IMR-90 (cell line): ENCODE measurements at regions not wholly inside any gene's neighbourhood (a gene's known extent, or its start where the extent isn't known, plus 50 kb on each side); places are given as distances from the start of the nearest gene placed in this dataset.

ENCODE experiments used
- ATAC-seq: fragments of 200-7000 bp; cut with Tn5 transposase; 2 replicates; pipeline ENCODE4 v1.9.1; 2020; ENCODE audit warnings: low read depth, mild to moderate bottlenecking, moderate library complexity
- BruUV-seq: library from RNA; stranded (reverse); fragments of 400-500 nt; replicated peaks from 2 replicates; lab custom pipeline; 2021; lab: Mats Ljungman, UMichigan
- CTCF ChIA-PET: fragments of 300-600 bp; formaldehyde crosslinking; extraction: SDS; loops from one replicate; lab custom pipeline; 2021; ENCODE audit warnings: antibody characterized with exemption; lab: Yijun Ruan, JAX
- POLR2A ChIA-PET: fragments of 300-600 bp; sonication (Branson Sonifier 250); formaldehyde crosslinking; loops from one replicate; lab custom pipeline; 2022; ENCODE audit warnings: antibody characterized with exemption; ENCODE audit not compliant: unreplicated experiment; lab: Charles Lee
- DNase-seq: peaks from one replicate; pipeline ENCODE4 v3.0.0; 2013
- H2AFZ ChIP-seq: replicated peaks from 2 replicates; pipeline ENCODE3; 2013; ENCODE audit warnings: low read length, mild to moderate bottlenecking; ENCODE audit not compliant: poor library complexity
- H2AK5ac ChIP-seq: 2 replicates; pipeline ENCODE4 v1.6.1; 2013; ENCODE audit warnings: low read depth, low read length, inconsistent platforms
- H2AK9ac ChIP-seq: replicated peaks from 2 replicates; pipeline ENCODE3; 2013; ENCODE audit warnings: mild to moderate bottlenecking, low read depth, low read length, moderate library complexity; ENCODE audit not compliant: poor library complexity
- H2BK120ac ChIP-seq: 2 replicates; pipeline ENCODE4 v1.6.1; 2013; ENCODE audit warnings: low read depth, low read length, inconsistent platforms
- H2BK15ac ChIP-seq: 3 replicates; pipeline ENCODE4 v1.6.1; 2013; ENCODE audit warnings: low read depth, low read length, inconsistent platforms
- H2BK20ac ChIP-seq: 2 replicates; pipeline ENCODE4 v1.6.1; 2013; ENCODE audit warnings: low read depth, mild to moderate bottlenecking, inconsistent platforms, low read length, moderate library complexity
- H2BK5ac ChIP-seq: 2 replicates; pipeline ENCODE4 v1.6.1; 2013; ENCODE audit warnings: mild to moderate bottlenecking, low read depth, low read length, inconsistent platforms; ENCODE audit not compliant: poor library complexity, severe bottlenecking
- H3K14ac ChIP-seq: replicated peaks from 2 replicates; pipeline ENCODE4 v1.6.1; 2013; ENCODE audit warnings: low read depth, low read length, inconsistent platforms
- H3K18ac ChIP-seq: 2 replicates; pipeline ENCODE4 v1.6.1; 2013; ENCODE audit warnings: low read depth, low read length, control low read depth
- H3K23ac ChIP-seq: 2 replicates; pipeline ENCODE4 v1.6.1; 2013; ENCODE audit warnings: low read depth, low read length, inconsistent platforms
- H3K27ac ChIP-seq: 2 replicates; pipeline ENCODE4 v1.5.1; 2013; ENCODE audit warnings: mild to moderate bottlenecking, control low read depth, low read length; ENCODE audit not compliant: insufficient read depth
- H3K27me3 ChIP-seq: 2 replicates; pipeline ENCODE4 v1.6.1; 2013; ENCODE audit warnings: low read length; ENCODE audit not compliant: control insufficient read depth, insufficient read depth
- H3K36me3 ChIP-seq: 2 replicates; pipeline ENCODE4 v1.6.1; 2013; ENCODE audit warnings: low read length, mixed read lengths; ENCODE audit not compliant: control insufficient read depth, insufficient read depth
- H3K4ac ChIP-seq: 2 replicates; pipeline ENCODE4 v1.6.1; 2013; ENCODE audit warnings: low read depth, low read length, inconsistent platforms
- H3K4me1 ChIP-seq: 2 replicates; pipeline ENCODE4 v1.6.1; 2013; ENCODE audit warnings: low read length, mixed read lengths; ENCODE audit not compliant: control insufficient read depth, insufficient read depth
- H3K4me2 ChIP-seq: 2 replicates; pipeline ENCODE4 v1.6.1; 2013; ENCODE audit warnings: low read depth, mild to moderate bottlenecking, control low read depth, low read length, moderate library complexity
- H3K4me3 ChIP-seq: 2 replicates; pipeline ENCODE4 v1.5.1; 2013; ENCODE audit warnings: low read depth, mild to moderate bottlenecking, control low read depth, low read length, moderate library complexity; ENCODE audit not compliant: insufficient read depth
- H3K56ac ChIP-seq: 2 replicates; pipeline ENCODE4 v1.6.1; 2013; ENCODE audit warnings: low read length, inconsistent platforms; ENCODE audit not compliant: insufficient read depth; ENCODE audit errors: extremely low read depth
- H3K79me1 ChIP-seq, 2 experiments: 2 replicates each; pipeline ENCODE4 v1.6.1; 2013; ENCODE audit warnings: low read length in 2 of 2, inconsistent platforms in 1 of 2, low read depth in 1 of 2
- H3K9ac ChIP-seq: 2 replicates; pipeline ENCODE4 v1.6.1; 2013; ENCODE audit warnings: low read depth, low read length, control low read depth
- H3K9me1 ChIP-seq: 2 replicates; pipeline ENCODE4 v1.6.1; 2013; ENCODE audit warnings: low read length, inconsistent platforms; ENCODE audit not compliant: insufficient read depth
- H3K9me3 ChIP-seq: 2 replicates; pipeline ENCODE4 v1.6.1; 2013; ENCODE audit warnings: low read length; ENCODE audit not compliant: control insufficient read depth, insufficient read depth
- H4K20me1 ChIP-seq: 2 replicates; pipeline ENCODE4 v1.6.1; 2013; ENCODE audit warnings: low read length, inconsistent platforms; ENCODE audit not compliant: insufficient read depth
- H4K5ac ChIP-seq: 2 replicates; pipeline ENCODE4 v1.6.1; 2013; ENCODE audit warnings: mild to moderate bottlenecking, low read depth, low read length, control low read depth
- H4K8ac ChIP-seq, 2 experiments: 2 replicates each; pipeline ENCODE4 v1.6.1; 2013; ENCODE audit warnings: low read depth in 2 of 2, low read length in 2 of 2, control low read depth in 1 of 2, inconsistent platforms in 1 of 2
- H4K91ac ChIP-seq: 2 replicates; pipeline ENCODE4 v1.6.1; 2013; ENCODE audit warnings: low read depth, low read length, inconsistent platforms; ENCODE audit not compliant: insufficient read depth
- BHLHE40 ChIP-seq: fragments of 150-350 bp; IDR thresholded peaks from 2 replicates; pipeline ENCODE4 v1.6.1; 2016; ENCODE audit warnings: mild to moderate bottlenecking, low read depth, low read length
- CEBPB ChIP-seq: IDR thresholded peaks from 2 replicates; pipeline ENCODE4 v1.6.1; 2012; ENCODE audit warnings: low read depth, low read length, improper control_type of control experiment
- CHD1 ChIP-seq: IDR thresholded peaks from 2 replicates; pipeline ENCODE4 v1.6.1; 2012; ENCODE audit warnings: low read depth, low read length, improper control_type of control experiment
- CTCF ChIP-seq: conservative IDR thresholded peaks from 2 replicates; pipeline ENCODE4 v1.5.1; 2012; ENCODE audit warnings: mild to moderate bottlenecking, low read depth, low read length, improper control_type of control experiment
- ELK1 ChIP-seq: fragments of 150-350 bp; IDR thresholded peaks from 2 replicates; pipeline ENCODE4 v1.6.1; 2016; ENCODE audit warnings: low read depth, mild to moderate bottlenecking, low read length, moderate library complexity, borderline replicate concordance
- FOS ChIP-seq: fragments of 150-350 bp; IDR thresholded peaks from 2 replicates; pipeline ENCODE4 v1.6.1; 2016; ENCODE audit warnings: low read depth, low read length
- MAFK ChIP-seq: IDR thresholded peaks from 2 replicates; pipeline ENCODE4 v1.6.1; 2012; ENCODE audit warnings: low read depth, low read length, improper control_type of control experiment
- MAZ ChIP-seq: IDR thresholded peaks from 2 replicates; pipeline ENCODE4 v1.6.1; 2012; ENCODE audit warnings: low read depth, mild to moderate bottlenecking, low read length, improper control_type of control experiment, moderate library complexity, borderline replicate concordance
- MXI1 ChIP-seq: IDR thresholded peaks from 2 replicates; pipeline ENCODE4 v1.6.1; 2012; ENCODE audit warnings: low read depth, mild to moderate bottlenecking, low read length, moderate library complexity, borderline replicate concordance
- NFE2L2 ChIP-seq: fragments of 150-350 bp; IDR thresholded peaks from 2 replicates; pipeline ENCODE4 v1.6.1; 2016; ENCODE audit warnings: low read depth, mild to moderate bottlenecking, low read length
- POLR2A ChIP-seq: IDR thresholded peaks from 2 replicates; pipeline ENCODE4 v1.6.1; 2012; ENCODE audit warnings: mild to moderate bottlenecking, low read depth, low read length
- RAD21 ChIP-seq: IDR thresholded peaks from 2 replicates; pipeline ENCODE4 v1.6.1; 2012; ENCODE audit warnings: low read length, improper control_type of control experiment
- RCOR1 ChIP-seq: IDR thresholded peaks from 2 replicates; pipeline ENCODE4 v1.6.1; 2012; ENCODE audit warnings: mild to moderate bottlenecking, low read length, improper control_type of control experiment; ENCODE audit not compliant: insufficient replicate concordance
- RFX5 ChIP-seq: IDR thresholded peaks from 2 replicates; pipeline ENCODE4 v1.8.0; 2012; ENCODE audit warnings: low read depth, mild to moderate bottlenecking, low read length, moderate library complexity
- SMC3 ChIP-seq: fragments of 150-350 bp; IDR thresholded peaks from 2 replicates; pipeline ENCODE4 v1.6.1; 2016; ENCODE audit warnings: low read depth, mild to moderate bottlenecking, antibody characterized with exemption, low read length, moderate library complexity
- USF2 ChIP-seq: fragments of 150-350 bp; IDR thresholded peaks from 2 replicates; pipeline ENCODE4 v1.6.1; 2017; ENCODE audit warnings: mild to moderate bottlenecking, antibody characterized with exemption, low read length, low read depth
- WGBS, 2 experiments: methylation state at CpG; one replicate each; pipeline versions ENCODE4 v1.1.5 to v1.1.7; 2013; ENCODE audit warnings: missing lambda C conversion rate in 2 of 2; ENCODE audit not compliant: insufficient read length in 1 of 2; ENCODE audit errors: extremely low coverage in 2 of 2; 5-methylcytosine and 5-hydroxymethylcytosine counted together
- dilution Hi-C: fragments of 300-500 bp; cut with HindIII; formaldehyde crosslinking; loops from one replicate; pipeline ENCODE4 v1.14.3; 2018; ENCODE audit warnings: low sequenced_read_pairs; ENCODE audit not compliant: unreplicated experiment
- in situ Hi-C: fragments of 300-500 bp; cut with MboI; formaldehyde crosslinking; loops from 3 replicates; pipeline ENCODE4 v1.14.3; 2019; ENCODE audit warnings: low sequenced_read_pairs, inconsistent platforms, mixed read lengths
- intact Hi-C: fragments of 100-400 bp; cut with micrococcal nuclease; formaldehyde crosslinking; loops from 2 replicates; pipeline ENCODE4 v1.10.0; 2022

DNA sequence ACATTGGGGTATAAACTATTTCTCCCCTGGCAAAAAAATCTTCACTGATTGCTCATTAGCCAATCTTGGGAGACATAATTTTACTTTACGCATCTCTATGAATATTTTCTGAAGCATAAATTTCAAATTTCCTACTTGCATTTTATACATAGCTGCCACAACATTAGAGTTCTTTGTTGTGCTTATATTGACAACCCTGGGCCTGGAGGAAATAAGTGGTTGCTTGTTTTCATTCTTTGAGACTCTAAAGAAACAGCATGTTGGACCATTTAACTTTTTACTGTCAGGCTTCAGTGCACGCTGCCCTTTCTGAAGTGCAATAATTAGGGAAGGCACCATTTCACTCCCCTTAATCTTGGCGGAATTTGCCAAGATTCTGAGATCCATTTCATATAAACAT, 142.6 kb downstream of the MRPS30 start:
- Histone ChIP-seq H4K5ac (no peak overlapping the region), H3K4me3 (no peak overlapping the region), H2AK9ac (no peak overlapping the region), H4K8ac (no peak overlapping the region), H2AK5ac (no peak overlapping the region), H3K9me1 (no peaks in the 10 kb centered on the region), H2BK5ac (no peak overlapping the region), H3K9ac (no peak overlapping the region), H3K23ac (no peak overlapping the region), H3K4me1 (no peaks in the 10 kb centered on the region), H4K20me1 (no peaks in the 10 kb centered on the region), H3K18ac (no peak overlapping the region), H3K14ac (no peak overlapping the region), H4K91ac (no peak overlapping the region), H3K27me3 (no peaks in the 10 kb centered on the region), H2BK15ac (no peak overlapping the region), H3K36me3 (no peaks in the 10 kb centered on the region), H2BK20ac (no peak overlapping the region), H3K56ac (no peak overlapping the region), H3K27ac (no peak overlapping the region), H3K79me1 (no peaks in the 10 kb centered on the region), H3K4me2 (no peak overlapping the region), H2BK120ac (no peak overlapping the region), H2AFZ (no peak overlapping the region), H3K4ac (no peak overlapping the region), H3K9me3 (no peaks in the 10 kb centered on the region)
- TF ChIP-seq RAD21 = no peak
- TF ChIP-seq RCOR1 = no peak
- TF ChIP-seq POLR2A = no peak
- no peak for TF ChIP-seq RFX5
- TF ChIP-seq ELK1 = no peak
- TF ChIP-seq MXI1 = no peak
- no peak for TF ChIP-seq CHD1
- no peak for TF ChIP-seq MAFK
- no peak for TF ChIP-seq NFE2L2
- no peak for TF ChIP-seq CEBPB
- TF ChIP-seq CTCF = no peak
- no peak for TF ChIP-seq MAZ
- no peak for TF ChIP-seq FOS
- TF ChIP-seq SMC3 = no peak
- TF ChIP-seq BHLHE40 = no peak
- no peak for TF ChIP-seq USF2
- no CpG with 5 or more reads among the region's 3 CpGs for WGBS, 2 experiments
- DNase-seq (no peak), ATAC-seq (no peak)
- dilution Hi-C loops = no loop called here
- no TSS peak for BruUV-seq
- CTCF ChIA-PET = no interaction called here
- in situ Hi-C loops = no loop called here
- POLR2A ChIA-PET = no interaction called here
- intact Hi-C loops = loop anchor here (5.0 kb wide), 1 partner anchor 746 kb away; the partner anchor contains the start of gene HCN1
